Sigmoid colon (tissue), 6 donors: ENCODE measurements at regions not wholly inside any gene's neighbourhood (a gene's known extent, or its start where the extent isn't known, plus 50 kb on each side); places are given as distances from the start of the nearest gene placed in this dataset.

ENCODE experiments used
- DNase-seq: peaks from one replicate; pipeline ENCODE4 v3.0.0-alpha.2; 2019
- H3K27ac ChIP-seq, 4 donors: fragments of 200-600 bp; sonication (generic); one replicate each; pipeline ENCODE4 v1.5.1; 2016 to 2019; ENCODE audit warnings: mild to moderate bottlenecking in 1 of 4
- H3K27me3 ChIP-seq, 3 donors: fragments of 200-600 bp; sonication (generic); one replicate each; pipeline ENCODE4 v1.5.1; 2019; ENCODE audit warnings: mild to moderate bottlenecking in 1 of 3
- H3K36me3 ChIP-seq, 4 donors: fragments of 200-600 bp; sonication (generic); one replicate each; pipeline ENCODE4 v1.5.1; 2016 to 2019
- H3K4me1 ChIP-seq, 4 donors: fragments of 200-600 bp; sonication (generic); one replicate each; pipeline ENCODE4 v1.5.1; 2017 to 2019
- H3K4me3 ChIP-seq, 4 donors: fragments of 200-600 bp; sonication (generic); one replicate each; pipeline ENCODE4 v1.5.1; 2017 to 2019; ENCODE audit warnings: mild to moderate bottlenecking in 2 of 4, moderate library complexity in 1 of 4
- H3K9me3 ChIP-seq, 4 donors: fragments of 200-600 bp in 3 of 4; sonication (generic) in 3 of 4; one replicate each; pipeline versions ENCODE4 v1.5.1 to v1.6.1; 2013 to 2019
- CTCF ChIP-seq, 4 experiments: fragments of 450-650 bp in 3 of 4; fragments of 200-600 bp in 1 of 4; IDR thresholded peaks; one replicate each; pipeline ENCODE4 v1.5.1; 2016 to 2019; ENCODE audit warnings: antibody characterized with exemption in 4 of 4, mild to moderate bottlenecking in 3 of 4, moderate library complexity in 2 of 4
- EP300 ChIP-seq, 4 donors: sonication (generic); formaldehyde crosslinking; IDR thresholded peaks; one replicate each; pipeline ENCODE4 v1.6.1; 2017; ENCODE audit warnings: antibody characterized with exemption in 4 of 4
- POLR2A ChIP-seq, 2 donors: fragments of 450-650 bp; IDR thresholded peaks; one replicate each; pipeline ENCODE4 v1.6.1; 2016; ENCODE audit warnings: antibody characterized with exemption in 2 of 2, mild to moderate bottlenecking in 2 of 2, moderate library complexity in 2 of 2
- POLR2AphosphoS5 ChIP-seq, 4 donors: sonication (generic); formaldehyde crosslinking; IDR thresholded peaks; one replicate each; pipeline ENCODE4 v1.6.1; 2017; ENCODE audit warnings: antibody characterized with exemption in 4 of 4
- WGBS, 2 donors: extraction: QIAGEN DNeasy Blood & Tissue Kit; methylation state at CpG; one replicate each; pipeline ENCODE4 v1.1.7; 2013; 5-methylcytosine and 5-hydroxymethylcytosine counted together
- intact Hi-C: fragments of 100-400 bp; cut with DNase I; formaldehyde crosslinking; loops from one replicate; pipeline ENCODE4 v1.15.1; 2023
- donor health status: healthy with polysubstance abuse.
- donor health status: healthy.

GRCh38 chr21:43268804-43269186 is 100.0 kb downstream of the CRYAA start:
- peaks cover 7 to 50% (median 23%) of the 10 kb centered on the region in 3 donors for H3K27me3 ChIP-seq
- H3K36me3 ChIP-seq, result no peaks in the 10 kb centered on the region
- peaks cover 0 to 10% (median 0%) of the 10 kb centered on the region in 4 donors for H3K4me1 ChIP-seq
- H3K4me3 ChIP-seq, result no peak overlapping the region
- no peak for TF ChIP-seq CTCF (IDR thresholded peaks at IDR 0.05)
- no peak for TF ChIP-seq POLR2A (IDR thresholded peaks at IDR 0.05)
- TF ChIP-seq EP300 (IDR thresholded peaks at IDR 0.05), result no peak
- no peak for TF ChIP-seq POLR2AphosphoS5 (IDR thresholded peaks at IDR 0.05)
- intact Hi-C loops, result no loop called here
- H3K9me3 ChIP-seq, result no peaks in the 10 kb centered on the region
- WGBS, 2 donors, result 88% methylated on average over 12 of the region's 12 CpGs
- no peak for DNase-seq
- no peak overlapping the region for H3K27ac ChIP-seq

GRCh38 chr21:43268086-43268803 is 99.4 kb downstream of the CRYAA start:
- H3K4me3 ChIP-seq, result no peak overlapping the region
- H3K27me3 ChIP-seq, result peaks cover 7 to 45% (median 18%) of the 10 kb centered on the region in 3 donors
- intact Hi-C loops, result no loop called here
- DNase-seq, result no peak
- H3K9me3 ChIP-seq, result no peaks in the 10 kb centered on the region
- H3K27ac ChIP-seq, result no peak overlapping the region
- TF ChIP-seq EP300 (IDR thresholded peaks at IDR 0.05), result no peak
- no peak for TF ChIP-seq POLR2A (IDR thresholded peaks at IDR 0.05)
- no peak for TF ChIP-seq POLR2AphosphoS5 (IDR thresholded peaks at IDR 0.05)
- no peak for TF ChIP-seq CTCF (IDR thresholded peaks at IDR 0.05)
- 92 to 93% methylated on average over 9 of the region's 9 CpGs for WGBS, 2 donors
- H3K36me3 ChIP-seq, result no peaks in the 10 kb centered on the region
- peaks cover 0 to 10% (median 0%) of the 10 kb centered on the region in 4 donors for H3K4me1 ChIP-seq

- Histone ChIP-seq H3K4me1 (peaks cover 0 to 10% (median 0%) of the 10 kb centered on the region in 4 donors), H3K4me3 (no peak overlapping the region), H3K27me3 (peaks cover 7 to 38% (median 11%) of the 10 kb centered on the region in 3 donors), H3K9me3 (no peaks in the 10 kb centered on the region), H3K36me3 (no peaks in the 10 kb centered on the region), H3K27ac (no peak overlapping the region)
- intact Hi-C loops, result no loop called here
- WGBS, 2 donors, result 87 to 90% methylated on average over 15 of the region's 15 CpGs
- TF ChIP-seq POLR2A (IDR thresholded peaks at IDR 0.05) (no peak), CTCF (IDR thresholded peaks at IDR 0.05) (no peak), POLR2AphosphoS5 (IDR thresholded peaks at IDR 0.05) (no peak), EP300 (IDR thresholded peaks at IDR 0.05) (no peak)
- DNase-seq, result no peak
Observed at GRCh38 chr21:43267391-43268085, 98.7 kb downstream of the CRYAA start.

- H3K27ac ChIP-seq, result peak overlapping the region in 1 of 4 donors; percentile 14
- DNase-seq, result no peak
- intact Hi-C loops, result no loop called here
- no peaks in the 10 kb centered on the region for H3K9me3 ChIP-seq
- 74 to 79% methylated on average over 3 of the region's 3 CpGs for WGBS, 2 donors
- H3K4me3 ChIP-seq, result no peak overlapping the region
- TF ChIP-seq POLR2AphosphoS5 (IDR thresholded peaks at IDR 0.05) (no peak), CTCF (IDR thresholded peaks at IDR 0.05) (no peak), EP300 (IDR thresholded peaks at IDR 0.05) (no peak), POLR2A (IDR thresholded peaks at IDR 0.05) (no peak)
- H3K36me3 ChIP-seq, result no peaks in the 10 kb centered on the region
- H3K27me3 ChIP-seq, result peaks cover 2 to 28% (median 3%) of the 10 kb centered on the region in 3 donors
- peaks cover 0 to 10% (median 0%) of the 10 kb centered on the region in 4 donors for H3K4me1 ChIP-seq
Observed at GRCh38 chr21:43266534-43266933, 97.7 kb downstream of the CRYAA start.
